GM21381 (cell line): ENCODE measurements at regions not wholly inside any gene's neighbourhood (a gene's known extent, or its start where the extent isn't known, plus 50 kb on each side); places are given as distances from the start of the nearest gene placed in this dataset.

Source experiments
- ATAC-seq: cut with Tn5 transposase; IDR thresholded peaks from one replicate; pipeline ENCODE4 v1.9.1; 2021; ENCODE audit warnings: mild to moderate bottlenecking, moderate library complexity; ENCODE audit not compliant: unreplicated experiment

GRCh38 chr16:86207350-86207749, 303.0 kb upstream of the FOXF1 start:
- ATAC-seq, result no peak

DNA sequence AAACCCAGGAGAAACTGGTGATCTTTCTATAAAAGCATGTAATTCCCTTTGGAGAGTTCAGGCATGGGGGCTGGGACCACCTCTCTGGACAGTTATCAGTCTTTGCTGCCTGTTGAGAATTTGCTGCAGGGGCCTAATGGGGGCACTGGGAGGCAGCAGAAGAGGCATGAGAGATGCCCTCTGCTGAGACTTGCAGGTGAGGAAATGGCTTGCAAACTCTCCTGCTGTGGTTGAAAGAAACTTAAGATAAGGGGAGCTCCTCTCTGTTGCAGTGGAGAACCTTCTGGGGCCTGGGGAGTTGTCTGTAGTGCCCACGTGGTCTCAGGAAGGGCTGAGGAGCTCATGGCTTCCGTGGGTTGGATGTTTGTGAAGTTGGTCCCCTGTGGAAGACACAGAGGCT, 301.1 kb upstream of the FOXF1 start:
- no peak for ATAC-seq

GRCh38 chr16:86210403-86211193, 299.7 kb upstream of the FOXF1 start:
- ATAC-seq, result no peak

GRCh38 chr16:86211265-86211664, 299.1 kb upstream of the FOXF1 start:
- no peak for ATAC-seq

DNA sequence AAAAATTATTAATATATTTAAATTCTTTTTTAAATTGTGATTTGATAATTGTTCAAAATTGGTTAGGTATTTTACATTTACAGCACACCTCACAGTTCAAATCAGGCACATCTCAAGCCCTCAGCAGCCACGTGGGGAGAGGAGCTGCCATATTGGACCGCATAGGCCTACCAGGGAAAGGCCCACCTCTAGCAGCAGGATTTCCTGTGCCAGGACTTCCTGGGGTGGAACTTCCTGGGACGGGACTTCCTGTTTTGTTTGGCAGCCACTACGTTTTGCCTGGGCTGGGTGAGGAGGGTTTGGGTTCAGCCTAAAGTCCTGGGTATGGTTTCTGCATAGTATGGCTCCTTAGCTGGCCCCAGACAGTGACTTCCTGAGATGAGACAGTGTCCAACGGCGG, 298.5 kb upstream of the FOXF1 start:
- no peak for ATAC-seq

DNA sequence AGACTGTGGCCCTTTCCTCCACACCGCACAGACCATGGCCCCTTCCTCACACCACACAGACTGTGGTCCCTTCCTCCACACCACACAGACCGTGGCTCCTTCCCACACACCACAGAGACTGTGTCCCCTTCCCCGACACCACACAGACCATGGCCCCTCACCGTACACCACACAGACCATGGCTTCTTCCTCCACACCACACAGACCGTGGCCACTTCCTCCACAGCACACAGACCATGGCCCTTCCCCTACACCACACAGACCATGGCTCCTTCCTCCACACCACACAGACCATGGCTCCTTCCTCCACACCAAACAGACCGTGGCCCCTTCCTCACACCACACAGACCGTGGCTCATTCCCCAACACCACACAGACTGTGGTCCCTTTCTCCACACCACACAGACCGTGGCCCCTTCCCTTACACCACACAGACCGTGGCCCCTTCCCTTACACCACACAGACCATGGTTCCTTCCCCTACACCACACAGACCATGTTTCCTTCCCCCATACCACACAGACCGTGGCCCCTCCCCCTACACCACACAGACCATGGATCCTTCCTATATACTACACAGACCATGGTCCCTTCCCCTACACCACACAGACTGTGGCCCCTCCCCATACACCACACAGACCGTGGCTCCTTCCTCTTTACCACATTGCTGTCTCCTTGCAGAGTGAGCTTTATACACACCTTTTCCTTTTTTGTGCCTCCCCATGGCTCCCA, 297.5 kb upstream of the FOXF1 start:
- no peak for ATAC-seq

DNA sequence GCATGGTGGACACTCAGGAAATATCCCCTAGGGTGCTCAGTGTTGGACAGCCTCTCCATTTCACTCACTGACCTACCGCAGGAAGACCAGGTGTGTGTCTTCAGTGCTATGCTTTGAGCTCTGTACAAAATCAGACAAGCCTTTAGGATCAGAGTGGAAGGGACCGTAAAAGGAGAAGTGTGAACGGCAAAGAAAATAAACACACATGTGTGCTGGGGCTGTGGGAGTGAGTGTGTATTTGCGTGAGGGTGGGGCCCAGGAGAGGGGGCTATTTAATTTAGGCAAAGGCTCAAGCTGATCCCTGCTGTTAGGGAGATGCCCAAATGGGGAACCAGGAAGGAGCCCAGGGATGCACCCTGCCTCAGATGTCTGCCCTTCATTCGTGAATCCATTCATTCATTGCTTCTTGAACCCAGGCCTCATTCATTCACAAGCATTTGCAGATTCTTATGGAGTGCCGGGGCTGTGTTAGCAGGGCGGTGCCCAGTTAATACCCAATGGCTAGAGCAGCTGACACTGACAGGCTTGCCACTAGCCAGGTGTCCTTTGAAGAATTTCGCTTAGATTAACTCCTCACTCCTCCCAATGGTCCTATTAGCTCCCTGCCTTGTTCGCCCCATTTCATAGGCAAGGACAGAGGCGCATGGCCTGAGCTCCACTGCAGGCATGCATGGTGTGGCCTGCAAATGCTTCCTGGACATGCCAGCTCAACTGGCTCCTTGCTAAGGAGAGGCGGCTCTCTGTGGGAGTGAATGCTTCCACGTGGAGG, 296.7 kb upstream of the FOXF1 start:
- ATAC-seq, result no peak

DNA sequence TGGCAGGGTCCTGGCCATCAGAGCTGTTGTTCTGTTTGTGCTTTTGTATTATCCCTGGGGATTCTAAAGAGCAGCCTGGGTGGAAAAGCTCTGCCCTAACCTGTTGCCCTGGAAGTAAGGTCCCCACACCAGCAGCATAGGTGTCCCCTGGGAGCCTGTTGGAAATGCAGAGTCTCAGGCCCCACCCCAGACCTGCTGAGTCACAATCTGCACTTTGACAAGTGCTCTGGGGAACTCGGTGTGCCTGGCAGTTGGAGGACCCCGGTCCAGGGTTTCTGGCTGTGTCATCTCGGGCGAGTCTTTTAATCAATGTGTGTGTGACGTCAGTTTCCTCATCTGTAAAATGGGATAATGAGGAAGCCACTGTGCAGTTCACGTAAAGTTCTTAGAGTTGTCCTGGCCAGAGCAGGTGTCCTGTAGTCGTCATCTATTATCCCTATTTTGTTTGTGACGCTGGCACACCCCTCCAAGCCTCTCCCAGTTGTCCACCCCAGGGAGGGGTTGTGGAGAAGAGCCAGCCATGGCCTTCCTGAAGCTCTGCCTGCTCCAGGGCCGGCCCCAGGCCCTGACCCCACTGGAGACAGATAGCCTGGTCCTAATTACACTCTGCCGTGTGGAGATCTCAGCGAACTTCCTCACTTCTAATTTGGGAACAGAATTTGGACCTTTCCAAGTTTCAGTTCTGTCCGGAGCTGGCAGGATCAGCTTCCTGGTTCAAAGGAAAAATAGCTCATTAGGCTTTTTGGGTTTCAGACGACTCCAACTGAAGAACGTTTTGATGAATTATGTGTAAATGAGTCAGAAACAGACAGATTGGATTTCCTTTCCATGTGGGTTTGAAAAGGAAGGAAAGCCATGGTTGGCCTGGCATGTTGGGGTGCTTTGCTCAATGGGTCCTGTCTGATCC, 295.7 kb upstream of the FOXF1 start:
- ATAC-seq, result no peak

DNA sequence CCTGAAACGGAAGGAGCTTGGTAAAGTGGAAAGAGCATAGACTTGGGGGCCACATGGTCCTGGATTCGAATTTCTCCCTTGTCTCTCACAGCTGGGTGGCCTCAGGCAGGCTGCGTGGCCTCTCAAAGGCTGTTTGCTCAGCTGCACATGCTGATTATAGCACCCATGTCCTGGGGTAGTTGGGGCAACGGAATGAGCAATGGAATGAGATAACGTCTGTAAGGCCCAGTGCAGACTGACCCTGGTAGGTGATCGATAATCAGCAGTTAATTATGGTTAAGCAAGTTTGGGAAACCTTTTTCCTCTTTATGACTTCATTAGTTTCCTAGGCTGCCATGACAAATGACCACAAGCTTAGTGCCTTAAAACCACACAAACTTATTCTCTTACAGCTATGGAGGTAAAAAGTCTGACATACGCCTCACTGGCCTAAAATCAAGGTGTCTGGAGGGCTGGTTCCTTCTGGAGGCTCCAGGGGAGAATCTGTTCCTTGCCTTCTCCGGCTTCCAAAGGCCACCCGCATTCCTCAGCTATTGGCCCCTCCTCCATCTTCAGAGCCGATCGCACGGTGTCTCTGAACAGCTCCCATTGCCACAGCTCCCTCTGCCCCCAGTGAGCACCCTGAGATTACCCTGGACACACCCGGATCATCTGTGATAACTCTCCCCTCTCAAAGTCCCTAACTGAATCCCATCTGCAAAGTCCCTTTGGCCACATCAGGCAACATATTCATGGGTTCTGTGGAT, 294.9 kb upstream of the FOXF1 start:
- ATAC-seq, result no peak

DNA sequence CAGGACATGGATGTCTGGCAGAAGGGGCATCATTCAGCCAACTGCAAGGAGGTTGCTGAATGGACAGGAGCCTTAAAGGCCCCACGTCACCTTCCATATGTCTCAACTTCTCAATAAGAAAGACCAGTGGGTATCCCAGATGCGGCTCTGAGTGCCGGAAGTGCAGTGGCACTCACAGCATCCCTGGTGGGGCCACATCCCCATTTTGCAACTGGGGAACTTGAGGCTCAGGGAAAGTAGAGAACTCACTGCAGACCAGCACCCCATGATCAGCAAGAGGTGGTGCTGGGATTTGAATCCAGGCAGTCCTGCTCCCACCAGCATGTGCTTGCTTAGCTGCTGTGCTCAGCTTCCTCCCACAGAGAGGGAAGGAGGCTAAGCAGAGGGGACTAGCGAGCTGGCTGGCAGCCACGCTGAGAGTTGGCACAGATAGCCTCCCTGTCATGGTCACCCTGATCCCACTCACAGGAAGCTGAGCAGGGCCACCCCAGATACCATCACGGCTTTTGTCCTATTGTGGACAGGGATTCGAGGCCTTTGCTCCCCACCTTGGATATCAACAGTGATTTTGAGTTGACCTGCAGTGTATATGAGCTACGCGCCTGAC, 294.2 kb upstream of the FOXF1 start:
- ATAC-seq, result no peak

DNA sequence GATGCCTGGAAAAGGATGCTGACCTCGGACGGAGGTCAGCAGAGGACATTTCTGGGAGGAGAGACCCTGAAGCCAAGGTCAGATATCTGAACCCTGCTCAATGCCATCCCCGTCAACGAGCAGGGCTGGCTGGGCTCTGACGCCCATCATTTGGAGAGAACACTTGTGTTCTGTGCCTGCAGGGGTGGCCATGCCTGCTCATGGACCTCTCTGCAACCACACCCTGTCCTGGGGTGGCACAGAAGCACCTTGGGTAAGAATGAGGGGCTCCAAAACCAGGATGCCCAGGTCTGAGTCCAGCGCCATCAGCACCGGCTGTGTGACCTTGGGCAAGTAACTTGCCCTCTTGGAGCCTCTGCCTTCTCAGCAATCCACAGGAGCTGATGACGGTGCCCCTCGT, 293.7 kb upstream of the FOXF1 start:
- no peak for ATAC-seq

DNA sequence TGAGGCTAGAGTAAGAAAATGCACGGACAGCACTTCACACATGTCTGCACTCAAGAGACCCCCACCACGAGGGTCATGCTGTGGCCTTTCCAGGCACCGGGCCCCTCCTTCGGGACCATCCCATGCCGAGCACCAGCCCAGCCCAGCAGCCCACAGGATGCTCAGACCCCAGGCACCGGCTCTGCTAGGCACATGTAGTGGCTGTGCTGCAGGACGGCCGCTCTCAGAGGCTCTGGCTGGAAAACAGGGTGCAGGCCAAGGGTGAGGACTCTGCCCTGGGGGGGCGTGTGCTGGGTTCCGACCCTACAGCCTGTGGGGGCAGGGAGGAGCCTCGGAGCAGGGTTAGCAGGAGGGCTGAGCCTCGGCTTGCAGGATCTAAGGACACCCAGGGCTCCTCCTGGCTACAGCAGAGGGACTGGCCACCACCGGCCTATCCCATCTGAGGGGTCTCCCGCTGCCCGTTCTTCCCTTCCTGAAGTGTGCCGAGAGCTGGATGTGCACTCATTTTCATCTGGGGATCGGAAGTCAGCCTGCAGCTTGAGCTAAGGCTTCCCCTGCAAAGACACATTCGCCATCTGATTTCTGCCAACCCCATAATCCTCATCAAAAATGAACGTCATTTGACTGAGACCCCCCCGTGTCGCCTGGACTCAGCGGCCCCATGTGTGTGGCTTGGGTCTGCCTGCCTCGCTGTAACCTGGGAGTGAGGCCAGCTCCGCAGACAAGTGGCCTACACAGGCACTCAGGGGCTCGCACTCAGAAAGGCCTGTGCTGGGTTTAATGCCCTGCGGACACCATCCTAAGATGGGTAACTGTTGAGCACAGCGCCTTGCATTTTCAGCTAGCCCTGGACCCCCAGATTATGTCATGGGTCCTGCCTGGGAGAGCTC, 293.1 kb upstream of the FOXF1 start:
- ATAC-seq, result no peak

- no peak for ATAC-seq
These were observed 292.4 kb upstream of the FOXF1 start for GRCh38 chr16:86217891-86218270.

- no peak for ATAC-seq
These were observed 291.7 kb upstream of the FOXF1 start for GRCh38 chr16:86218479-86219170.

GRCh38 chr16:86219655-86220445, 290.5 kb upstream of the FOXF1 start:
- no peak for ATAC-seq

- ATAC-seq, result no peak
These were observed 289.8 kb upstream of the FOXF1 start for GRCh38 chr16:86220561-86220960.

GRCh38 chr16:86221085-86221484, 289.2 kb upstream of the FOXF1 start:
- ATAC-seq, result no peak
